ENCODE measurements at regions not wholly inside any gene's neighbourhood (a gene's known extent, or its start where the extent isn't known, plus 50 kb on each side); places are given as distances from the start of the nearest gene placed in this dataset.

GRCh38 chr12:23204933-23205778 lies 580.2 kb downstream of the ETNK1 start:
- intact Hi-C loops (cut with DNase I, micrococcal nuclease): loop anchor here (1.0 to 5.0 kb wide), 4 partner anchors 1574 to 1927 kb away; no protein-coding TSS in a partner anchor
- H3K4me1 ChIP-seq (ENCODE audit: insufficient read depth, low read length): no peaks in the 10 kb centered on the region
- Mint-ChIP-seq H3K4me3 (no peak overlapping the region), H3K27ac (no peak overlapping the region), H3K36me3 (ENCODE audit: low read depth) (no peaks in the 10 kb centered on the region), H3K27me3 (no peaks in the 10 kb centered on the region), H3K9me3 (no peaks in the 10 kb centered on the region), H3K4me1 (ENCODE audit: low read depth) (no peaks in the 10 kb centered on the region)
- H3K4me3 ChIP-seq (ENCODE audit: low read length): no peak overlapping the region
- TF ChIP-seq, protein P1, sequence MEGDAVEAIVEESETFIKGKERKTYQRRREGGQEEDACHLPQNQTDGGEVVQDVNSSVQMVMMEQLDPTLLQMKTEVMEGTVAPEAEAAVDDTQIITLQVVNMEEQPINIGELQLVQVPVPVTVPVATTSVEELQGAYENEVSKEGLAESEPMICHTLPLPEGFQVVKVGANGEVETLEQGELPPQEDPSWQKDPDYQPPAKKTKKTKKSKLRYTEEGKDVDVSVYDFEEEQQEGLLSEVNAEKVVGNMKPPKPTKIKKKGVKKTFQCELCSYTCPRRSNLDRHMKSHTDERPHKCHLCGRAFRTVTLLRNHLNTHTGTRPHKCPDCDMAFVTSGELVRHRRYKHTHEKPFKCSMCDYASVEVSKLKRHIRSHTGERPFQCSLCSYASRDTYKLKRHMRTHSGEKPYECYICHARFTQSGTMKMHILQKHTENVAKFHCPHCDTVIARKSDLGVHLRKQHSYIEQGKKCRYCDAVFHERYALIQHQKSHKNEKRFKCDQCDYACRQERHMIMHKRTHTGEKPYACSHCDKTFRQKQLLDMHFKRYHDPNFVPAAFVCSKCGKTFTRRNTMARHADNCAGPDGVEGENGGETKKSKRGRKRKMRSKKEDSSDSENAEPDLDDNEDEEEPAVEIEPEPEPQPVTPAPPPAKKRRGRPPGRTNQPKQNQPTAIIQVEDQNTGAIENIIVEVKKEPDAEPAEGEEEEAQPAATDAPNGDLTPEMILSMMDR (IDR thresholded peaks at IDR 0.05): peak; percentile 96
- no peak for ATAC-seq (ENCODE audit: poor library complexity)
- CTCF ChIA-PET: interaction anchor here (0.5 kb wide), 1 partner anchor 1952 kb away, joined by 3 read pairs; no protein-coding TSS in a partner anchor
- no peaks in the 10 kb centered on the region for H3K9me3 ChIP-seq (ENCODE audit: control insufficient read depth in 1 of 2, insufficient read depth in 1 of 2, low read length in 2 of 2)
- peak in 4 of 14 experiments; percentile 5 to 59 (median 51) for DNase-seq
- POLR2A ChIA-PET: no interaction called here
- no peaks in the 10 kb centered on the region for H3K27me3 ChIP-seq (ENCODE audit: control insufficient read depth in 1 of 2, insufficient read depth in 2 of 2, low read length in 2 of 2)
- no peaks in the 10 kb centered on the region for H3K36me3 ChIP-seq (ENCODE audit: insufficient read depth, low read length)
- H3K27ac ChIP-seq (ENCODE audit: low read depth in 1 of 2, low read length in 2 of 2): no peak overlapping the region

- POLR2A ChIA-PET: no interaction called here
- Mint-ChIP-seq H3K27ac (no peak overlapping the region), H3K27me3 (no peaks in the 10 kb centered on the region), H3K4me1 (ENCODE audit: low read depth) (no peaks in the 10 kb centered on the region), H3K36me3 (ENCODE audit: low read depth) (no peaks in the 10 kb centered on the region), H3K9me3 (no peaks in the 10 kb centered on the region), H3K4me3 (no peak overlapping the region)
- Histone ChIP-seq H3K27ac (ENCODE audit: low read depth in 1 of 2, low read length in 2 of 2) (no peak overlapping the region), H3K4me1 (ENCODE audit: insufficient read depth, low read length) (no peaks in the 10 kb centered on the region), H3K27me3 (ENCODE audit: control insufficient read depth in 1 of 2, insufficient read depth in 2 of 2, low read length in 2 of 2) (no peaks in the 10 kb centered on the region), H3K36me3 (ENCODE audit: insufficient read depth, low read length) (no peaks in the 10 kb centered on the region), H3K9me3 (ENCODE audit: control insufficient read depth in 1 of 2, insufficient read depth in 1 of 2, low read length in 2 of 2) (peaks cover 4% of the 10 kb centered on the region in 2 experiments), H3K4me3 (ENCODE audit: low read length) (no peak overlapping the region)
- intact Hi-C loops (cut with DNase I, micrococcal nuclease): loop anchor here in 1 of 2 experiments (5.0 kb wide), 1 partner anchor 1923 kb away; no protein-coding TSS in a partner anchor
- DNase-seq: no peak
- TF ChIP-seq, protein P1 (IDR thresholded peaks at IDR 0.05): no peak
- CTCF ChIA-PET: no interaction called here
- no peak for ATAC-seq (ENCODE audit: poor library complexity)
These were observed 584.8 kb downstream of the ETNK1 start for GRCh38 chr12:23209793-23210192.

DNA sequence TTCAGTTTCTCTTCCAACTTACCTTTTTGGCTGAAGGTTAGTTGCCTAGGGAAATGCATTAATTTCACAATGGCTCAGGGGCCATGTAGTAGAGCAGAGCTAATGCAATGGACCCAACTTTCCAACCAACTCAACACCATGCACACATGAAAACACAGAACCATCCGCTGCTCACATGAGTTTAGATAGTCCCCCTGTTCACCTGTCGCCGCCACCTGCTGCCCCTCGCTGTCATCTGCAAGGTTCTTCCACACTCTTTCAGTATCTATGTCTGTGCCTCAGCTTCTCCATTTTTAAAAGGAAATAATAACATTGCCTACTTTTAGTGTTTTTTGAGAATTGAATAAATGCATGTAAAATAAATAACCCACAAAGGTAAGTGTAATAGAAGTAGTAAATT lies 585.6 kb downstream of the ETNK1 start:
- Histone ChIP-seq H3K27ac (ENCODE audit: low read depth in 1 of 2, low read length in 2 of 2) (no peak overlapping the region), H3K4me1 (ENCODE audit: insufficient read depth, low read length) (no peaks in the 10 kb centered on the region), H3K9me3 (ENCODE audit: control insufficient read depth in 1 of 2, insufficient read depth in 1 of 2, low read length in 2 of 2) (peaks cover 5 to 8% of the 10 kb centered on the region in 2 experiments), H3K36me3 (ENCODE audit: insufficient read depth, low read length) (no peaks in the 10 kb centered on the region), H3K4me3 (ENCODE audit: low read length) (no peak overlapping the region), H3K27me3 (ENCODE audit: control insufficient read depth in 1 of 2, insufficient read depth in 2 of 2, low read length in 2 of 2) (no peaks in the 10 kb centered on the region)
- no peaks in the 10 kb centered on the region for H3K4me1 Mint-ChIP-seq (ENCODE audit: low read depth)
- H3K9me3 Mint-ChIP-seq: peaks cover 3% of the 10 kb centered on the region
- DNase-seq (no peak), ATAC-seq (ENCODE audit: poor library complexity) (no peak)
- no peaks in the 10 kb centered on the region for H3K27me3 Mint-ChIP-seq
- H3K36me3 Mint-ChIP-seq (ENCODE audit: low read depth): no peaks in the 10 kb centered on the region
- intact Hi-C loops (cut with DNase I, micrococcal nuclease): no loop called here
- H3K4me3 Mint-ChIP-seq: no peak overlapping the region
- no peak overlapping the region for H3K27ac Mint-ChIP-seq
- CTCF ChIA-PET: no interaction called here
- TF ChIP-seq, protein P1 (IDR thresholded peaks at IDR 0.05): no peak
- POLR2A ChIA-PET: no interaction called here

Measured in CD4-positive, alpha-beta T cell (primary cell).